Keratinocyte (primary cell): ENCODE measurements at regions not wholly inside any gene's neighbourhood (a gene's known extent, or its start where the extent isn't known, plus 50 kb on each side); places are given as distances from the start of the nearest gene placed in this dataset.

ENCODE experiments used
- DNase-seq: peaks from one replicate; pipeline ENCODE4 v3.0.0-alpha.2; 2011; ENCODE audit warnings: low read depth, missing footprints, low spot score
- FAIRE-seq: peaks from 2 replicates; lab custom pipeline; 2011; peaks lifted over from hg19 to GRCh38; lab: Jason Lieb, UNC
- H2AFZ ChIP-seq: 2 replicates; pipeline ENCODE4 v1.6.0; 2012; ENCODE audit warnings: low read length, control low read depth, inconsistent platforms; ENCODE audit not compliant: control insufficient read depth
- H3K27ac ChIP-seq: 2 replicates; pipeline ENCODE4 v1.5.1; 2011; ENCODE audit warnings: low read length; ENCODE audit not compliant: control insufficient read depth, insufficient read depth
- H3K27me3 ChIP-seq: 3 replicates; pipeline ENCODE4 v1.6.0; 2011; ENCODE audit warnings: low read length; ENCODE audit not compliant: control insufficient read depth, insufficient read depth; ENCODE audit errors: extremely low read depth
- H3K36me3 ChIP-seq, 2 experiments: 2 replicates in 1 of 2; 3 replicates in 1 of 2; pipeline ENCODE4 v1.5.1; 2011; ENCODE audit warnings: low read length in 2 of 2, mild to moderate bottlenecking in 1 of 2; ENCODE audit not compliant: control insufficient read depth in 2 of 2, insufficient read depth in 2 of 2; ENCODE audit errors: extremely low read depth in 1 of 2
- H3K4me1 ChIP-seq: 3 replicates; pipeline ENCODE4 v1.5.1; 2011; ENCODE audit warnings: low read length; ENCODE audit not compliant: control insufficient read depth, insufficient read depth; ENCODE audit errors: extremely low read depth
- H3K4me2 ChIP-seq: 3 replicates; pipeline ENCODE4 v1.6.0; 2011; ENCODE audit warnings: low read depth, low read length; ENCODE audit not compliant: control insufficient read depth, insufficient read depth; ENCODE audit errors: extremely low read depth
- H3K4me3 ChIP-seq, 3 experiments: fragments of 200-600 bp in 1 of 3; sonication (generic) in 1 of 3; 2 replicates in 2 of 3; 3 replicates in 1 of 3; pipeline ENCODE4 v1.5.1; 2011 to 2016; ENCODE audit warnings: low read length in 3 of 3, mild to moderate bottlenecking in 3 of 3, control low read depth in 2 of 3, inconsistent platforms in 1 of 3, low read depth in 1 of 3, mixed read lengths in 1 of 3, mixed run types in 1 of 3, moderate library complexity in 1 of 3; ENCODE audit not compliant: control insufficient read depth in 2 of 3, insufficient read depth in 2 of 3; ENCODE audit errors: extremely low read depth in 1 of 3
- H3K79me2 ChIP-seq: 2 replicates; pipeline ENCODE4 v1.6.0; 2012; ENCODE audit warnings: low read length; ENCODE audit not compliant: control insufficient read depth, insufficient read depth
- H3K9ac ChIP-seq: 3 replicates; pipeline ENCODE4 v1.6.0; 2011; ENCODE audit warnings: low read length; ENCODE audit not compliant: control insufficient read depth, insufficient read depth; ENCODE audit errors: extremely low read depth
- H3K9me1 ChIP-seq: 3 replicates; pipeline ENCODE4 v1.6.0; 2011; ENCODE audit warnings: low read length; ENCODE audit not compliant: control insufficient read depth, insufficient read depth; ENCODE audit errors: extremely low read depth
- H3K9me3 ChIP-seq: 2 replicates; pipeline ENCODE4 v1.5.1; 2012; ENCODE audit warnings: low read depth, low read length; ENCODE audit not compliant: control insufficient read depth
- H4K20me1 ChIP-seq: 3 replicates; pipeline ENCODE4 v1.6.0; 2011; ENCODE audit warnings: low read length; ENCODE audit not compliant: control insufficient read depth, insufficient read depth; ENCODE audit errors: extremely low read depth
- EZH2 ChIP-seq: IDR thresholded peaks from one replicate; pipeline ENCODE4 v1.6.1; 2012; ENCODE audit warnings: inconsistent platforms, mild to moderate bottlenecking, low read length, moderate library complexity
- dilution Hi-C: fragments of 300-500 bp; cut with MboI; formaldehyde crosslinking; loops from one replicate; pipeline ENCODE4 v1.7.0; 2020; ENCODE audit warnings: low sequenced_read_pairs; ENCODE audit not compliant: extremely low pct_ligation_motif_present
- TF ChIP-seq, protein P1 (sequence below), 3 experiments: IDR thresholded peaks in 1 of 3; conservative IDR thresholded peaks in 1 of 3; optimal IDR thresholded peaks in 1 of 3; 2 replicates in 2 of 3; 3 replicates in 1 of 3; pipeline versions ENCODE3 to v1.5.1; 2011; ENCODE audit warnings: low read length in 3 of 3, mild to moderate bottlenecking in 3 of 3, moderate library complexity in 2 of 3, control low read depth in 1 of 3, inconsistent platforms in 1 of 3; ENCODE audit not compliant: insufficient read depth in 2 of 3; ENCODE audit errors: extremely low read depth in 1 of 3

DNA sequence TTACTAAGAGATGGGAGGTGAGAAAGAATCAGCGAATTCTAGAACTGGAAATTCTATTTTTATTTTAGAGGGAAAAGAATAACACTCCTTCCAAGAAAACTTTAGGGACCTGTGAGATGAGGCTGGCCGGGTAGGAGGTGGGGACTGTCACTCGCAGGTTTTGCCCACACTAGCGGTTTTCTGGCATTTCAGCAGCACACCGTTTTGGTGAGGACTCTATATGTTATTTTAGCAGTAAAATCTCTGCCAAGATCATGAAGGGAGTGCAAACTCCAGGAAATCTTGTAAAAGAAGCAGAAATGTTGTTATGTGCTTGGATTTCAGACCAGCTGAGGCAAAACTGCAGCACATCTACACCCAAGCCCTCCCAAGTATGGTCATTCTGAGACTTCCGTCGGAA, 470.6 kb downstream of the PSAT1 start:
- dilution Hi-C loops: no loop called here
- Histone ChIP-seq H2AFZ (no peak overlapping the region), H3K27ac (no peak overlapping the region), H3K9me3 (no peaks in the 10 kb centered on the region), H3K9me1 (no peaks in the 10 kb centered on the region), H3K4me3 (no peak overlapping the region), H3K79me2 (no peaks in the 10 kb centered on the region), H3K27me3 (no peaks in the 10 kb centered on the region), H4K20me1 (no peaks in the 10 kb centered on the region), H3K4me2 (no peak overlapping the region), H3K36me3 (no peaks in the 10 kb centered on the region), H3K4me1 (no peaks in the 10 kb centered on the region), H3K9ac (no peak overlapping the region)
- TF ChIP-seq, protein P1, sequence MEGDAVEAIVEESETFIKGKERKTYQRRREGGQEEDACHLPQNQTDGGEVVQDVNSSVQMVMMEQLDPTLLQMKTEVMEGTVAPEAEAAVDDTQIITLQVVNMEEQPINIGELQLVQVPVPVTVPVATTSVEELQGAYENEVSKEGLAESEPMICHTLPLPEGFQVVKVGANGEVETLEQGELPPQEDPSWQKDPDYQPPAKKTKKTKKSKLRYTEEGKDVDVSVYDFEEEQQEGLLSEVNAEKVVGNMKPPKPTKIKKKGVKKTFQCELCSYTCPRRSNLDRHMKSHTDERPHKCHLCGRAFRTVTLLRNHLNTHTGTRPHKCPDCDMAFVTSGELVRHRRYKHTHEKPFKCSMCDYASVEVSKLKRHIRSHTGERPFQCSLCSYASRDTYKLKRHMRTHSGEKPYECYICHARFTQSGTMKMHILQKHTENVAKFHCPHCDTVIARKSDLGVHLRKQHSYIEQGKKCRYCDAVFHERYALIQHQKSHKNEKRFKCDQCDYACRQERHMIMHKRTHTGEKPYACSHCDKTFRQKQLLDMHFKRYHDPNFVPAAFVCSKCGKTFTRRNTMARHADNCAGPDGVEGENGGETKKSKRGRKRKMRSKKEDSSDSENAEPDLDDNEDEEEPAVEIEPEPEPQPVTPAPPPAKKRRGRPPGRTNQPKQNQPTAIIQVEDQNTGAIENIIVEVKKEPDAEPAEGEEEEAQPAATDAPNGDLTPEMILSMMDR (optimal IDR thresholded peaks at IDR 0.05 in 1 of 3, IDR thresholded peaks at IDR 0.05 in 1 of 3, conservative IDR thresholded peaks at IDR 0.05 in 1 of 3; ENCODE audit: extremely low read depth in 1 of 3, insufficient read depth in 2 of 3, low read length in 3 of 3): no peak
- no peak for TF ChIP-seq EZH2
- FAIRE-seq (no peak), DNase-seq (no peak)

DNA sequence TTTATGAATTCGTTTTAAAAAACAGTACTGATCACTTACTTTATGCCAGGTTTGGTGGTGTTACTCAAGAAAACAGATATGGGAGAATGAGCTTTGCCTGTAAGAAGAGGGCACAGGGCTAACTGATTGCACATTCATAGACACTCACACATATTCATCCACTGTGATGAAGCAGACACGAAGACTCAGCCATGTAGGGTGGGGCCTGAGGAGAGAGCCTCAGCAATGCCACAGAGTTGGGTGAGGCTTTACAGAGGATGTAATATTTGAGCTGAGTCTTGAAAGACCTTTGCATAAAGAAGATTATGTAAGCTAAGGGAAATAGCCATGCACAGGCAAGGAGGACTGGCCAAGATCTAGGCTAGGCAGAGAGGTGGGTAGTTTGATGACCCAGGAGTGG, 472.8 kb downstream of the PSAT1 start:
- Histone ChIP-seq H3K4me2 (no peak overlapping the region), H3K27me3 (no peaks in the 10 kb centered on the region), H3K27ac (no peak overlapping the region), H3K4me3 (no peak overlapping the region), H3K9me1 (no peaks in the 10 kb centered on the region), H2AFZ (no peak overlapping the region), H3K9ac (no peak overlapping the region), H4K20me1 (no peaks in the 10 kb centered on the region), H3K9me3 (no peaks in the 10 kb centered on the region), H3K79me2 (no peaks in the 10 kb centered on the region), H3K36me3 (no peaks in the 10 kb centered on the region), H3K4me1 (no peaks in the 10 kb centered on the region)
- dilution Hi-C loops: no loop called here
- TF ChIP-seq, protein P1 (optimal IDR thresholded peaks at IDR 0.05 in 1 of 3, IDR thresholded peaks at IDR 0.05 in 1 of 3, conservative IDR thresholded peaks at IDR 0.05 in 1 of 3; ENCODE audit: extremely low read depth in 1 of 3, insufficient read depth in 2 of 3, low read length in 3 of 3): no peak
- no peak for TF ChIP-seq EZH2
- DNase-seq: no peak
- FAIRE-seq: no peak
